K562 (cell line): ENCODE measurements at regions not wholly inside any gene's neighbourhood (a gene's known extent, or its start where the extent isn't known, plus 50 kb on each side); places are given as distances from the start of the nearest gene placed in this dataset.

ENCODE experiments used
- ATAC-seq: fragments of 200-7000 bp; cut with Tn5 transposase; 3 replicates; pipeline ENCODE4 v1.9.1; 2020; ENCODE audit warnings: moderate library complexity
- BruUV-seq: library from RNA; stranded (reverse); fragments of 400-500 nt; replicated peaks from 2 replicates; lab custom pipeline; 2021; lab: Mats Ljungman, UMichigan
- CTCF ChIA-PET: fragments of 300-600 bp; formaldehyde crosslinking; extraction: SDS; loops from one replicate; lab custom pipeline; 2021; ENCODE audit warnings: low intra/inter-chr PET ratio; lab: Yijun Ruan, JAX
- POLR2A ChIA-PET: fragments of 300-600, 350-650 bp; sonication (Branson Sonifier 250); formaldehyde crosslinking; extraction: SDS; loops from one replicate; lab custom pipeline; 2021; ENCODE audit warnings: antibody characterized with exemption, inconsistent platforms; lab: Yijun Ruan, JAX
- DNase-seq, 4 experiments: peaks; one replicate each; pipeline versions ENCODE4 v3.0.0 to v3.0.0-alpha.2; 2011 to 2018; ENCODE audit warnings: low spot score in 3 of 4, mixed read lengths in 3 of 4; ENCODE audit errors: extremely low read depth in 1 of 4
- FAIRE-seq: peaks from 2 replicates; lab custom pipeline; 2011; peaks lifted over from hg19 to GRCh38; lab: Jason Lieb, UNC
- H2AFZ ChIP-seq: 2 replicates; pipeline ENCODE4 v1.6.0; 2011; ENCODE audit warnings: low read depth, low read length, control low read depth, inconsistent platforms
- H3K27ac ChIP-seq: fragments of 200-600 bp; 3 replicates; pipeline ENCODE4 v1.8.0; 2011; ENCODE audit warnings: low read depth, mild to moderate bottlenecking, control low read depth, inconsistent platforms, low read length, moderate library complexity, mixed read lengths; ENCODE audit errors: extremely low read depth
- H3K27me3 ChIP-seq, 2 experiments: fragments of 300-600 bp in 1 of 2; 2 replicates in 1 of 2; 3 replicates in 1 of 2; pipeline versions ENCODE4 v1.6.0 to v1.8.0; 2011; ENCODE audit warnings: inconsistent platforms in 2 of 2, low read length in 2 of 2, mild to moderate bottlenecking in 1 of 2, mixed read lengths in 1 of 2, moderate library complexity in 1 of 2; ENCODE audit not compliant: control insufficient read depth in 2 of 2, insufficient read depth in 2 of 2
- H3K36me3 ChIP-seq: fragments of 300-600 bp; 3 replicates; pipeline ENCODE4 v1.8.0; 2011; ENCODE audit warnings: mild to moderate bottlenecking, low read length, inconsistent platforms; ENCODE audit not compliant: control insufficient read depth, insufficient read depth
- H3K4me1 ChIP-seq, 2 experiments: fragments of 200-600 bp in 1 of 2; replicated peaks in 1 of 2; 2 replicates in 1 of 2; 3 replicates in 1 of 2; pipeline versions ENCODE4 v1.5.1 to v1.8.0; 2011; ENCODE audit warnings: inconsistent platforms in 2 of 2, low read length in 2 of 2, mild to moderate bottlenecking in 1 of 2, mixed read lengths in 1 of 2, moderate library complexity in 1 of 2; ENCODE audit not compliant: control insufficient read depth in 2 of 2, insufficient read depth in 2 of 2
- H3K4me2 ChIP-seq: 2 replicates; pipeline ENCODE4 v1.6.1; 2011; ENCODE audit warnings: low read length, control low read depth, inconsistent platforms, mixed read lengths; ENCODE audit not compliant: insufficient read depth
- H3K4me3 ChIP-seq: fragments of 200-600 bp; sonication (generic), shearing (Covaris generic); 2 replicates; pipeline ENCODE4 v1.5.1; 2016; ENCODE audit warnings: control low read depth, inconsistent platforms
- H3K79me2 ChIP-seq: fragments of 200-600 bp; 3 replicates; pipeline ENCODE4 v1.8.0; 2011; ENCODE audit warnings: low read length, inconsistent platforms; ENCODE audit not compliant: control insufficient read depth, insufficient read depth
- H3K9ac ChIP-seq, 2 experiments: 2 replicates each; pipeline versions ENCODE4 v1.6.0 to v1.6.1; 2011; ENCODE audit warnings: low read depth in 2 of 2, low read length in 2 of 2, control low read depth in 1 of 2, inconsistent platforms in 1 of 2, mild to moderate bottlenecking in 1 of 2, mixed read lengths in 1 of 2; ENCODE audit not compliant: insufficient read depth in 1 of 2
- H3K9me1 ChIP-seq: one replicate; pipeline ENCODE4 v1.6.0; 2011; ENCODE audit warnings: inconsistent platforms, mild to moderate bottlenecking, low read length, moderate library complexity; ENCODE audit not compliant: control insufficient read depth, insufficient read depth
- H3K9me3 ChIP-seq: replicated peaks from 2 replicates; pipeline ENCODE4 v1.5.1; 2011; ENCODE audit warnings: low read depth, low read length, inconsistent platforms; ENCODE audit not compliant: control insufficient read depth, insufficient read depth
- H4K20me1 ChIP-seq: replicated peaks from 2 replicates; pipeline ENCODE4 v1.6.1; 2011; ENCODE audit warnings: low read length, inconsistent platforms, mixed read lengths; ENCODE audit not compliant: control insufficient read depth, insufficient read depth
- CREM ChIP-seq: IDR thresholded peaks from 2 replicates; pipeline ENCODE4 v1.6.1; 2014; ENCODE audit warnings: antibody characterized with exemption, low read depth
- EWSR1 ChIP-seq: fragments of 450-650 bp; IDR thresholded peaks from 2 replicates; pipeline ENCODE4 v1.6.1; 2018; ENCODE audit warnings: borderline replicate concordance, mild to moderate bottlenecking, low read depth, moderate library complexity; ENCODE audit not compliant: partially characterized antibody
- GABPB1 ChIP-seq: sonication (generic); formaldehyde crosslinking; IDR thresholded peaks from 2 replicates; pipeline ENCODE4 v1.8.0; 2022; ENCODE audit warnings: mild to moderate bottlenecking, missing genetic modification reagents
- POLR3G ChIP-seq: IDR thresholded peaks from 2 replicates; pipeline ENCODE4 v1.6.1; 2011; ENCODE audit not compliant: insufficient read length, insufficient replicate concordance; ENCODE audit errors: extremely low read depth
- RBM15 ChIP-seq: fragments of 200-400 bp; formaldehyde crosslinking; IDR thresholded peaks from 2 replicates; pipeline ENCODE4 v1.6.1; 2018; ENCODE audit warnings: mild to moderate bottlenecking, low read length, moderate library complexity; ENCODE audit not compliant: insufficient read depth
- ZNF12 ChIP-seq: sonication (generic); formaldehyde crosslinking; IDR thresholded peaks from 2 replicates; pipeline ENCODE4 v1.4.0; 2020; ENCODE audit warnings: mild to moderate bottlenecking, missing genetic modification reagents
- ZNF717 ChIP-seq: fragments of 250-450 bp; sonication (Bioruptor Pico); IDR thresholded peaks from 2 replicates; pipeline ENCODE4 v1.5.0; 2021
- WGBS: fragments of 100-300 bp; shearing (Covaris generic); methylation state at CpG from one replicate; pipeline ENCODE4 v1.1.6; 2016; ENCODE audit warnings: low coverage, mixed read lengths; ENCODE audit not compliant: insufficient coverage; ENCODE audit errors: missing lambda C conversion rate; 5-methylcytosine and 5-hydroxymethylcytosine counted together
- in situ Hi-C: fragments of 300-500 bp; cut with MboI; formaldehyde crosslinking; loops from 4 replicates; pipeline ENCODE4 v1.15.0; 2018; ENCODE audit warnings: inconsistent platforms, mixed read lengths
- intact Hi-C: fragments of 100-400 bp; cut with micrococcal nuclease; formaldehyde crosslinking; loops from 2 replicates; pipeline ENCODE4 v1.14.2; 2022
- TF ChIP-seq, protein P1 (sequence below): sonication (generic); formaldehyde crosslinking; IDR thresholded peaks from 2 replicates; pipeline ENCODE4 v1.8.1; 2023; ENCODE audit warnings: mild to moderate bottlenecking, missing genetic modification reagents
- TF ChIP-seq, protein P2 (sequence below): IDR thresholded peaks from 2 replicates; pipeline ENCODE4 v1.6.1; 2012; ENCODE audit warnings: low read depth, low read length, improper control_type of control experiment, borderline replicate concordance
- TF ChIP-seq, protein P3 (sequence below), 2 experiments: fragments of 450-650 bp; conservative IDR thresholded peaks; 2 replicates each; pipeline ENCODE4 v1.6.1; 2017; ENCODE audit warnings: mild to moderate bottlenecking in 2 of 2, moderate library complexity in 2 of 2

DNA sequence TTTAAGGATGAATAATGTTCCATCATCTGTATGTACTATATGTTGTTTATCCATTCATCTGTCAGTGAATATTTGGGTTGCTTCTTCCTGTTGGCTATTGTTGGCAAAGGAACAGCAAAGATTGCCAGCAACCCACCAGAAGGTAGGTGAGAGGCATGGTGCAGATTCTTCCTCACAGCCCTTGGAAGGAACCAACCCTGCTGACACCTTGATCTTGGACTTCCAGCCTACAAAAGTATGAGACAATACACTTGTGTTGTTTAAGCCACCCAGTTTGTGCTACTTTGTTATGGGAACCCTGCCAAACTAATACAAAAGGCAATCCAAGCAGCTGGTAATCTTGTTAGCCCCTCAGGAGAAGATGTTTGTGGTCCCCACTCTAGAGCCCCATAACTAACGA is 122.0 kb downstream of the CARTPT start:
- intact Hi-C loops, result no loop called here
- no peak overlapping the region for H3K4me3 ChIP-seq
- no peaks in the 10 kb centered on the region for H3K9me3 ChIP-seq
- H3K79me2 ChIP-seq, result no peaks in the 10 kb centered on the region
- POLR2A ChIA-PET, result no interaction called here
- H3K4me1 ChIP-seq, result no peaks in the 10 kb centered on the region
- no peak for TF ChIP-seq RBM15
- TF ChIP-seq GABPB1, result no peak
- TF ChIP-seq, protein P1, sequence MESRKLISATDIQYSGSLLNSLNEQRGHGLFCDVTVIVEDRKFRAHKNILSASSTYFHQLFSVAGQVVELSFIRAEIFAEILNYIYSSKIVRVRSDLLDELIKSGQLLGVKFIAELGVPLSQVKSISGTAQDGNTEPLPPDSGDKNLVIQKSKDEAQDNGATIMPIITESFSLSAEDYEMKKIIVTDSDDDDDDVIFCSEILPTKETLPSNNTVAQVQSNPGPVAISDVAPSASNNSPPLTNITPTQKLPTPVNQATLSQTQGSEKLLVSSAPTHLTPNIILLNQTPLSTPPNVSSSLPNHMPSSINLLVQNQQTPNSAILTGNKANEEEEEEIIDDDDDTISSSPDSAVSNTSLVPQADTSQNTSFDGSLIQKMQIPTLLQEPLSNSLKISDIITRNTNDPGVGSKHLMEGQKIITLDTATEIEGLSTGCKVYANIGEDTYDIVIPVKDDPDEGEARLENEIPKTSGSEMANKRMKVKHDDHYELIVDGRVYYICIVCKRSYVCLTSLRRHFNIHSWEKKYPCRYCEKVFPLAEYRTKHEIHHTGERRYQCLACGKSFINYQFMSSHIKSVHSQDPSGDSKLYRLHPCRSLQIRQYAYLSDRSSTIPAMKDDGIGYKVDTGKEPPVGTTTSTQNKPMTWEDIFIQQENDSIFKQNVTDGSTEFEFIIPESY, result no peak
- no peak for TF ChIP-seq EWSR1
- no peak for TF ChIP-seq POLR3G
- TF ChIP-seq, protein P2, sequence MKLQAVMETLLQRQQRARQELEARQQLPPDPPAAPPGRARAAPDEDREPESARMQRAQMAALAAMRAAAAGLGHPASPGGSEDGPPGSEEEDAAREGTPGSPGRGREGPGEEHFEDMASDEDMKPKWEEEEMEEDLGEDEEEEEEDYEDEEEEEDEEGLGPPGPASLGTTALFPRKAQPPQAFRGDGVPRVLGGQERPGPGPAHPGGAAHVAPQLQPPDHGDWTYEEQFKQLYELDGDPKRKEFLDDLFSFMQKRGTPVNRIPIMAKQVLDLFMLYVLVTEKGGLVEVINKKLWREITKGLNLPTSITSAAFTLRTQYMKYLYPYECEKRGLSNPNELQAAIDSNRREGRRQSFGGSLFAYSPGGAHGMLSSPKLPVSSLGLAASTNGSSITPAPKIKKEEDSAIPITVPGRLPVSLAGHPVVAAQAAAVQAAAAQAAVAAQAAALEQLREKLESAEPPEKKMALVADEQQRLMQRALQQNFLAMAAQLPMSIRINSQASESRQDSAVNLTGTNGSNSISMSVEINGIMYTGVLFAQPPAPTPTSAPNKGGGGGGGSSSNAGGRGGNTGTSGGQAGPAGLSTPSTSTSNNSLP, result no peak
- no peak for TF ChIP-seq CREM
- no peak for TF ChIP-seq ZNF717
- no peak for TF ChIP-seq ZNF12 (CRISPR knock-in tag)
- TF ChIP-seq, protein P3, sequence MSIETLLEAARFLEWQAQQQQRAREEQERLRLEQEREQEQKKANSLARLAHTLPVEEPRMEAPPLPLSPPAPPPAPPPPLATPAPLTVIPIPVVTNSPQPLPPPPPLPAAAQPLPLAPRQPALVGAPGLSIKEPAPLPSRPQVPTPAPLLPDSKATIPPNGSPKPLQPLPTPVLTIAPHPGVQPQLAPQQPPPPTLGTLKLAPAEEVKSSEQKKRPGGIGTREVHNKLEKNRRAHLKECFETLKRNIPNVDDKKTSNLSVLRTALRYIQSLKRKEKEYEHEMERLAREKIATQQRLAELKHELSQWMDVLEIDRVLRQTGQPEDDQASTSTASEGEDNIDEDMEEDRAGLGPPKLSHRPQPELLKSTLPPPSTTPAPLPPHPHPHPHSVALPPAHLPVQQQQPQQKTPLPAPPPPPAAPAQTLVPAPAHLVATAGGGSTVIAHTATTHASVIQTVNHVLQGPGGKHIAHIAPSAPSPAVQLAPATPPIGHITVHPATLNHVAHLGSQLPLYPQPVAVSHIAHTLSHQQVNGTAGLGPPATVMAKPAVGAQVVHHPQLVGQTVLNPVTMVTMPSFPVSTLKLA (conservative IDR thresholded peaks at IDR 0.05), result no peak
- TF ChIP-seq, all 486 proteins: peak for 0
- 0% methylated on average over 1 of the region's 1 CpG for WGBS
- Histone ChIP-seq H3K27me3 (no peaks in the 10 kb centered on the region; a peak in 1 of 5 replicates), H3K9me1 (no peaks in the 10 kb centered on the region), H3K36me3 (no peaks in the 10 kb centered on the region), H4K20me1 (no peaks in the 10 kb centered on the region), H3K4me2 (no peak overlapping the region), H3K9ac (no peak overlapping the region), H2AFZ (no peak overlapping the region), H3K27ac (no peak overlapping the region)
- BruUV-seq, result no TSS peak
- no peak for FAIRE-seq
- no peak for ATAC-seq
- CTCF ChIA-PET, result no interaction called here
- in situ Hi-C loops, result no loop called here
- DNase-seq, result no peak
